HG02970 (cell line): ENCODE measurements at regions not wholly inside any gene's neighbourhood (a gene's known extent, or its start where the extent isn't known, plus 50 kb on each side); places are given as distances from the start of the nearest gene placed in this dataset.
"Not testable (repeated sequence)": the region's sequence is repeated elsewhere in the genome, so short reads cannot be mapped to it uniquely, and the experiment has no call there.

Source experiments
- ATAC-seq: cut with Tn5 transposase; IDR thresholded peaks from one replicate; pipeline ENCODE4 v1.9.1; 2021; ENCODE audit warnings: mild to moderate bottlenecking, moderate library complexity, moderate number of reproducible peaks; ENCODE audit not compliant: unreplicated experiment, low FRiP score

DNA sequence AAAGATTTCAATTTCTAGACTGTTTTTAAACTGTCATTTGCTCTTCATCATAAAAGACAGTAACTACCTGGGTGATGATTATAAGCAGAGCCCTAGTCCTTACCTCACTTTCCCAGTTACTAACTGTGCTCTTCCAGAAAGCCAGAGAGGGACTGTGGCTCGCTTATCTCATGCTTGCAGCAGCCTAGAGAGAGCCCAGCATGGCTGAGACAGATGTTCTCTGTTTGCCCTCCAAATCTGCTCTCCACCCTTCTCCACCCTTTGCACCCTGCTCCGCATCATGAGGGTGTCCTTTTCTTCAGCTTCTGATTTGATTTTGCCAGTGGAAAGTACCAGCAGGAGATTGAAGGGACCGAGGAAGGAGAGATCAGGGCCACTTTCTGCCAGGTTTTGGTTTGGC lies 61.2 kb upstream of the SELENOP start:
- ATAC-seq: no peak

GRCh38 chr5:42870882-42871418 lies 59.3 kb upstream of the SELENOP start:
- ATAC-seq: no peak

- not testable (repeated sequence) for ATAC-seq
These were observed 56.7 kb upstream of the SELENOP start for GRCh38 chr5:42868417-42868816.

DNA sequence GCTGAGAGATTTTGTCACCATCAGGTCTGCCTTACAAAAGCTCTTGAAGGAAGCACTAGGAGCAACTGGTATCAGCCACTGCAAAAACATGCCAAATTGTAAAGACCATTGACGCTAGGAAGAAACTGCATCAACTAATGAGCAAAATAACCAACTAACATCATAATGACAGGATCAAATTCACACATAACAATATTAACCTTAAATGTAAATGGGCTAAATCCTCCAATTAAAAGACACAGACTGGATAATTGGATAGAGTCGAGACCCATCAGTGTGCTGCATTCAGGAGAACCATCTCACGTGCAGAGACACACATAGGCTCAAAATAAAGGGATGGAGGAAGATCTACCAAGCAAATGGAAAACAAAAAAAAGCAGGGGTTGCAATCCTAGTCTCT lies 53.1 kb upstream of the SELENOP start:
- not testable (repeated sequence) for ATAC-seq
